ENCODE measurements at regions not wholly inside any gene's neighbourhood (a gene's known extent, or its start where the extent isn't known, plus 50 kb on each side); places are given as distances from the start of the nearest gene placed in this dataset.
A peak's percentile ranks its signal among the peaks of the same experiment; 100 is the strongest.

DNA sequence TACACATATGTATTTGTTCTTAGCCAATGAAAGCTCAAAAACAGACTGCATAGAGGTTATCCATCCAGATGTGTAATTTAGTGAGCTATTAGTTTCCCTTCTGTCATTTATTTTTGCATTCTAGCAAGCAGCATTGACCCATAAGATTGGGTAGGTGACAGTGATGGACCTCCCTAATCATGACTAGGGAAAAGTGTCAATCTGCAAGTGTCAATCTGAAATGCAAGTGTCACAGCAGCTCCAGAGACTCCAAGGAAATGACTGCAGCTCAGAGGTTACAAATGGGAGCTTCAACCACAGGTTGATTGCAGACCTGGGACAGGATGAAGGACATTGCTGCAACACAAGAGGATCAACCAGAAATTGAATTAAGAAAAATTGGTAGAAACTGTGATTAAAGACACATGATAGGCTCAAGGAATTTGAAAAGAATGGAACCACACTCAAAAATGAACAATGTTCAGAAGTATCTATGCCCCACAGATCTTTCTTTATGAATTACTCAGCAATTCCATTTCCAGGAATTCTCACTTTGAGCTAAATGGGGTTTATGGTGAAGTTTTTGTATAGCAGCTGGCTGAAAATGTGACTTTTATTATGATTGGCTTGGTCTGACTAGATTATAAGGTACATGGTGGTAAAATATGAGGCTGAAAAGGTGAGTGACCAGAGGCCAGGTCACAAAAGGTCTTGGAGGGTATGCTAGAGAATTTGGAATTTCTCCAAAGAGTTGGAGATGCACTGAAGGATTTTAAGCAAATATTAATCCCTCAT is 59.6 kb upstream of the HTR4 start (continued):
- TF ChIP-seq, protein P1, sequence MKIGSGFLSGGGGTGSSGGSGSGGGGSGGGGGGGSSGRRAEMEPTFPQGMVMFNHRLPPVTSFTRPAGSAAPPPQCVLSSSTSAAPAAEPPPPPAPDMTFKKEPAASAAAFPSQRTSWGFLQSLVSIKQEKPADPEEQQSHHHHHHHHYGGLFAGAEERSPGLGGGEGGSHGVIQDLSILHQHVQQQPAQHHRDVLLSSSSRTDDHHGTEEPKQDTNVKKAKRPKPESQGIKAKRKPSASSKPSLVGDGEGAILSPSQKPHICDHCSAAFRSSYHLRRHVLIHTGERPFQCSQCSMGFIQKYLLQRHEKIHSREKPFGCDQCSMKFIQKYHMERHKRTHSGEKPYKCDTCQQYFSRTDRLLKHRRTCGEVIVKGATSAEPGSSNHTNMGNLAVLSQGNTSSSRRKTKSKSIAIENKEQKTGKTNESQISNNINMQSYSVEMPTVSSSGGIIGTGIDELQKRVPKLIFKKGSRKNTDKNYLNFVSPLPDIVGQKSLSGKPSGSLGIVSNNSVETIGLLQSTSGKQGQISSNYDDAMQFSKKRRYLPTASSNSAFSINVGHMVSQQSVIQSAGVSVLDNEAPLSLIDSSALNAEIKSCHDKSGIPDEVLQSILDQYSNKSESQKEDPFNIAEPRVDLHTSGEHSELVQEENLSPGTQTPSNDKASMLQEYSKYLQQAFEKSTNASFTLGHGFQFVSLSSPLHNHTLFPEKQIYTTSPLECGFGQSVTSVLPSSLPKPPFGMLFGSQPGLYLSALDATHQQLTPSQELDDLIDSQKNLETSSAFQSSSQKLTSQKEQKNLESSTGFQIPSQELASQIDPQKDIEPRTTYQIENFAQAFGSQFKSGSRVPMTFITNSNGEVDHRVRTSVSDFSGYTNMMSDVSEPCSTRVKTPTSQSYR (CRISPR knock-in tag; IDR thresholded peaks at IDR 0.05), result no peak
- TF ChIP-seq NFATC4 (CRISPR knock-in tag; IDR thresholded peaks at IDR 0.05), result no peak

DNA sequence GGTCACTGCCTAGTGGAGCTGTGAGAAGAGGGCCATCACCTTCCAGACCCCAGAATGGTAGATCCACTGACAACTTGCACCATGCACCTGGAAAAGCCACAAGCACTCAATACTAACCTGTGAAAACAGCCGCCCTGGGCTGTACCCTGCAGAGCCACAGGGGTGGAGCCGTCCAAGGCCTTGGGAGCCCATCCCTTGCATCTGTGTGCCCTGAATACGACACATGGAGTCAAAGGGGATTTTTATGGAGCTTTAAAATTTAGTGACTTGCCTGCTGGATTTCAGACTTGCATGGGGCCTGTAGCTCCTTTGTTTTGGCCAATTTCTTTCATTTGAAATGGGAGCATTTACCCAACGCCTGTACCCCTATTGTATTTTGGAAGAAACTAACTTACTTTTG is 62.4 kb upstream of the HTR4 start:
- CTCF ChIA-PET, result interaction anchor here (1.1 to 1.7 kb wide), 2 partner anchors 14 to 29 kb away, joined by 4 read pairs; no protein-coding TSS in a partner anchor

DNA sequence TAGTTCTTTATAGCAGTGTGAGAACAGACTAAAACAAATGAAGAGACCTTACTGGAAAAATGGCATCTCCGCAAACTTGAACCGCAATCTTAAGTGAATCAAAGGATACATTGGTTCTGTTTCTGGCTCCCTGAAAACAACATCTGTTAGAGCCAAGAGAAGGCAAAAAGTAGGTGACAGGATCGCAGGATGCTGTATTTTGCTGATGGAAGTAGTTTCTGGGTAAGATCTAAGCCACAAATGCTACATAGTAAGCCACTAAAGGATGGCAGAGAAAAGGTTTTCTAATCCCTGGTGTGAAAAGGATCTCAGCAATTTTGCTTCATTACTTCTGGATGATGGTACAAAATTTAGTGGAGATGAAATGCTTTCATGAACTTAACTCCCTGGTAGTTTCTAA is 63.3 kb upstream of the HTR4 start:
- ATAC-seq, result no peak
- CTCF ChIA-PET, result interaction anchor here (0.6 to 1.7 kb wide), 2 partner anchors 13 to 30 kb away, joined by 4 read pairs; no protein-coding TSS in a partner anchor
- POLR2A ChIA-PET, result no interaction called here

More for the DNA sequence above, 62.4 kb upstream of the HTR4 start:
- no peak for DNase-seq (ENCODE audit: low spot score)
- POLR2A ChIA-PET, result no interaction called here
- Mint-ChIP-seq H3K27ac (no peak overlapping the region), H3K36me3 (no peaks in the 10 kb centered on the region), H3K27me3 (ENCODE audit: low read depth) (peaks cover 22% of the 10 kb centered on the region), H3K4me3 (no peak overlapping the region), H3K9me3 (no peaks in the 10 kb centered on the region), H3K4me1 (peaks cover 28% of the 10 kb centered on the region)
- ATAC-seq, result no peak
- TF ChIP-seq, protein P2, sequence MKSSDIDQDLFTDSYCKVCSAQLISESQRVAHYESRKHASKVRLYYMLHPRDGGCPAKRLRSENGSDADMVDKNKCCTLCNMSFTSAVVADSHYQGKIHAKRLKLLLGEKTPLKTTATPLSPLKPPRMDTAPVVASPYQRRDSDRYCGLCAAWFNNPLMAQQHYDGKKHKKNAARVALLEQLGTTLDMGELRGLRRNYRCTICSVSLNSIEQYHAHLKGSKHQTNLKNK (CRISPR knock-in tag; IDR thresholded peaks at IDR 0.05), result no peak

DNA sequence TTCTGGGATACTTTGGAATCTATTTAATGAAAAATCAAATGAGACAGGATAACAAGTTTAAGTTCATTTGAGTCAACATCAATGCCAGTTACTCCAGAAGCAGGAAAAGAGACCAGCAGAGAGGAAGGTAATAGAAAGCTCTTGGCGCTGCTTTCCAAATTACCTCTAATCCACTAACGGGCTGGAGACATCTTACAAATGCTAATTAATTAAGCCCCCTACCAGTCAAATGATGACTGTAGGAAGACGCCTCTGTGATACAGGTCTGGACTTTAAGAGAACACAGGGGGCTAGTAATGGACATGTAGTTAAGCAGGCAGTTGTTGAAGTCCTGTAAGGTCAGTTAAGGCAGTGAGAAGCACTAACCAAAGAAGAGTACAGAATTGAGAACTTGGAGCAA is 65.3 kb upstream of the HTR4 start:
- ChIA-PET CTCF (interaction anchor here (1.6 to 3.2 kb wide), 2 partner anchors 11 to 395 kb away, joined by 4 to 26 read pairs; no protein-coding TSS in a partner anchor), POLR2A (no interaction called here)
- DNase-seq (ENCODE audit: low spot score), result no peak
- Mint-ChIP-seq H3K9me3 (no peaks in the 10 kb centered on the region), H3K36me3 (no peaks in the 10 kb centered on the region), H3K4me1 (peaks cover 28% of the 10 kb centered on the region), H3K27ac (no peak overlapping the region), H3K27me3 (ENCODE audit: low read depth) (peaks cover 22% of the 10 kb centered on the region), H3K4me3 (no peak overlapping the region)
- ATAC-seq, result peak; percentile 59; the same call in 1 of the 2 replicates
- TF ChIP-seq NFYB (CRISPR knock-in tag; conservative IDR thresholded peaks at IDR 0.05; ENCODE audit: low read depth) (no peak), CREB1 (CRISPR knock-in tag; IDR thresholded peaks at IDR 0.05) (no peak), TCF7 (CRISPR knock-in tag; IDR thresholded peaks at IDR 0.05; ENCODE audit: low read depth) (no peak), JAZF1 (CRISPR knock-in tag; IDR thresholded peaks at IDR 0.05) (no peak), SP1 (CRISPR knock-in tag; conservative IDR thresholded peaks at IDR 0.05) (no peak), ZNF423 (CRISPR knock-in tag; IDR thresholded peaks at IDR 0.05) (no peak), EMX1 (CRISPR knock-in tag; IDR thresholded peaks at IDR 0.05) (no peak)
- TF ChIP-seq, protein P3, sequence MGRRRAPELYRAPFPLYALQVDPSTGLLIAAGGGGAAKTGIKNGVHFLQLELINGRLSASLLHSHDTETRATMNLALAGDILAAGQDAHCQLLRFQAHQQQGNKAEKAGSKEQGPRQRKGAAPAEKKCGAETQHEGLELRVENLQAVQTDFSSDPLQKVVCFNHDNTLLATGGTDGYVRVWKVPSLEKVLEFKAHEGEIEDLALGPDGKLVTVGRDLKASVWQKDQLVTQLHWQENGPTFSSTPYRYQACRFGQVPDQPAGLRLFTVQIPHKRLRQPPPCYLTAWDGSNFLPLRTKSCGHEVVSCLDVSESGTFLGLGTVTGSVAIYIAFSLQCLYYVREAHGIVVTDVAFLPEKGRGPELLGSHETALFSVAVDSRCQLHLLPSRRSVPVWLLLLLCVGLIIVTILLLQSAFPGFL (CRISPR knock-in tag; IDR thresholded peaks at IDR 0.05; ENCODE audit: borderline replicate concordance), result no peak
- TF ChIP-seq, protein P4, sequence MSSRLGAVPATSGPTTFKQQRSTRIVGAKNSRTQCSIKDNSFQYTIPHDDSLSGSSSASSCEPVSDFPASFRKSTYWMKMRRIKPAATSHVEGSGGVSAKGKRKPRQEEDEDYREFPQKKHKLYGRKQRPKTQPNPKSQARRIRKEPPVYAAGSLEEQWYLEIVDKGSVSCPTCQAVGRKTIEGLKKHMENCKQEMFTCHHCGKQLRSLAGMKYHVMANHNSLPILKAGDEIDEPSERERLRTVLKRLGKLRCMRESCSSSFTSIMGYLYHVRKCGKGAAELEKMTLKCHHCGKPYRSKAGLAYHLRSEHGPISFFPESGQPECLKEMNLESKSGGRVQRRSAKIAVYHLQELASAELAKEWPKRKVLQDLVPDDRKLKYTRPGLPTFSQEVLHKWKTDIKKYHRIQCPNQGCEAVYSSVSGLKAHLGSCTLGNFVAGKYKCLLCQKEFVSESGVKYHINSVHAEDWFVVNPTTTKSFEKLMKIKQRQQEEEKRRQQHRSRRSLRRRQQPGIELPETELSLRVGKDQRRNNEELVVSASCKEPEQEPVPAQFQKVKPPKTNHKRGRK (CRISPR knock-in tag; IDR thresholded peaks at IDR 0.05; ENCODE audit: borderline replicate concordance), result no peak

More for the DNA sequence above, 63.3 kb upstream of the HTR4 start:
- Mint-ChIP-seq H3K4me1 (peaks cover 28% of the 10 kb centered on the region), H3K4me3 (no peak overlapping the region), H3K9me3 (no peaks in the 10 kb centered on the region), H3K27ac (no peak overlapping the region), H3K36me3 (no peaks in the 10 kb centered on the region), H3K27me3 (ENCODE audit: low read depth) (peaks cover 22% of the 10 kb centered on the region)
- TF ChIP-seq, protein P5, sequence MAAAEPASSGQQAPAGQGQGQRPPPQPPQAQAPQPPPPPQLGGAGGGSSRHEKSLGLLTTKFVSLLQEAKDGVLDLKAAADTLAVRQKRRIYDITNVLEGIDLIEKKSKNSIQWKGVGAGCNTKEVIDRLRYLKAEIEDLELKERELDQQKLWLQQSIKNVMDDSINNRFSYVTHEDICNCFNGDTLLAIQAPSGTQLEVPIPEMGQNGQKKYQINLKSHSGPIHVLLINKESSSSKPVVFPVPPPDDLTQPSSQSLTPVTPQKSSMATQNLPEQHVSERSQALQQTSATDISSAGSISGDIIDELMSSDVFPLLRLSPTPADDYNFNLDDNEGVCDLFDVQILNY (CRISPR knock-in tag; IDR thresholded peaks at IDR 0.05), result no peak
- TF ChIP-seq NFYB (CRISPR knock-in tag; conservative IDR thresholded peaks at IDR 0.05; ENCODE audit: low read depth), result no peak
- TF ChIP-seq, protein P6, sequence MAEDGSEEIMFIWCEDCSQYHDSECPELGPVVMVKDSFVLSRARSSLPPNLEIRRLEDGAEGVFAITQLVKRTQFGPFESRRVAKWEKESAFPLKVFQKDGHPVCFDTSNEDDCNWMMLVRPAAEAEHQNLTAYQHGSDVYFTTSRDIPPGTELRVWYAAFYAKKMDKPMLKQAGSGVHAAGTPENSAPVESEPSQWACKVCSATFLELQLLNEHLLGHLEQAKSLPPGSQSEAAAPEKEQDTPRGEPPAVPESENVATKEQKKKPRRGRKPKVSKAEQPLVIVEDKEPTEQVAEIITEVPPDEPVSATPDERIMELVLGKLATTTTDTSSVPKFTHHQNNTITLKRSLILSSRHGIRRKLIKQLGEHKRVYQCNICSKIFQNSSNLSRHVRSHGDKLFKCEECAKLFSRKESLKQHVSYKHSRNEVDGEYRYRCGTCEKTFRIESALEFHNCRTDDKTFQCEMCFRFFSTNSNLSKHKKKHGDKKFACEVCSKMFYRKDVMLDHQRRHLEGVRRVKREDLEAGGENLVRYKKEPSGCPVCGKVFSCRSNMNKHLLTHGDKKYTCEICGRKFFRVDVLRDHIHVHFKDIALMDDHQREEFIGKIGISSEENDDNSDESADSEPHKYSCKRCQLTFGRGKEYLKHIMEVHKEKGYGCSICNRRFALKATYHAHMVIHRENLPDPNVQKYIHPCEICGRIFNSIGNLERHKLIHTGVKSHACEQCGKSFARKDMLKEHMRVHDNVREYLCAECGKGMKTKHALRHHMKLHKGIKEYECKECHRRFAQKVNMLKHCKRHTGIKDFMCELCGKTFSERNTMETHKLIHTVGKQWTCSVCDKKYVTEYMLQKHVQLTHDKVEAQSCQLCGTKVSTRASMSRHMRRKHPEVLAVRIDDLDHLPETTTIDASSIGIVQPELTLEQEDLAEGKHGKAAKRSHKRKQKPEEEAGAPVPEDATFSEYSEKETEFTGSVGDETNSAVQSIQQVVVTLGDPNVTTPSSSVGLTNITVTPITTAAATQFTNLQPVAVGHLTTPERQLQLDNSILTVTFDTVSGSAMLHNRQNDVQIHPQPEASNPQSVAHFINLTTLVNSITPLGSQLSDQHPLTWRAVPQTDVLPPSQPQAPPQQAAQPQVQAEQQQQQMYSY (CRISPR knock-in tag; IDR thresholded peaks at IDR 0.05), result no peak
- TF ChIP-seq, protein P7, sequence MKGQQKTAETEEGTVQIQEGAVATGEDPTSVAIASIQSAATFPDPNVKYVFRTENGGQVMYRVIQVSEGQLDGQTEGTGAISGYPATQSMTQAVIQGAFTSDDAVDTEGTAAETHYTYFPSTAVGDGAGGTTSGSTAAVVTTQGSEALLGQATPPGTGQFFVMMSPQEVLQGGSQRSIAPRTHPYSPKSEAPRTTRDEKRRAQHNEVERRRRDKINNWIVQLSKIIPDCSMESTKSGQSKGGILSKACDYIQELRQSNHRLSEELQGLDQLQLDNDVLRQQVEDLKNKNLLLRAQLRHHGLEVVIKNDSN (CRISPR knock-in tag; IDR thresholded peaks at IDR 0.05), result no peak
- no peak for TF ChIP-seq ETV6 (CRISPR knock-in tag; IDR thresholded peaks at IDR 0.05)
- no peak for DNase-seq (ENCODE audit: low spot score)

Measured in WTC11 (cell line).